ENCODE measurements at regions not wholly inside any gene's neighbourhood (a gene's known extent, or its start where the extent isn't known, plus 50 kb on each side); places are given as distances from the start of the nearest gene placed in this dataset.

DNA sequence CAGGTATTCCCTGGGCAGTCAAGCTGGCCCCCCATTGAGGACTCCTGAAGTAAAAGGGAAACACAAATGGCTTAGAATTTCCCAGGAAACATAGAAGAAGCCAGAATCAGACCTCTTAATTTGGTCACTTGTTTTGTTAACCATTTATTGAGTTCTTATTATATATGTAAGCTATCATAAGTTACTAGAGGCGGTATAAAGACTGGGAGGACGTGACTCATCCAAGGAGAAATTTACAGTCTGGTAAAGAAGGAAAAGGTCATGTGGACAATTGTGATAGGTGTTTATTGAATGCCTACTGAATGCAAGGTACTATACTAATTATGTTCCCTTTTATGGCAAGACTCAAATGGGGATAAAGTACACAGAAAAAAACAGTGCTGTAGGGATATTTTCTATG is 146.7 kb downstream of the DYRK2 start:
- Histone ChIP-seq H3K27me3 (no peaks in the 10 kb centered on the region), H3K79me2 (no peaks in the 10 kb centered on the region), H3K9me2 (replicated peaks; ENCODE audit: insufficient read depth) (no peaks in the 10 kb centered on the region), H3K27ac (no peak overlapping the region), H3K36me3 (replicated peaks; ENCODE audit: insufficient read depth, low read depth) (no peaks in the 10 kb centered on the region), H2AFZ (no peak overlapping the region), H3K4me3 (no peak overlapping the region), H3K4me2 (no peak overlapping the region), H4K20me1 (ENCODE audit: insufficient read depth, poor library complexity, severe bottlenecking) (no peaks in the 10 kb centered on the region), H3K9me3 (ENCODE audit: low read depth) (no peaks in the 10 kb centered on the region), H3K4me1 (ENCODE audit: insufficient read depth) (no peaks in the 10 kb centered on the region)
- peak; percentile 24 for DNase-seq (ENCODE audit: low spot score)
- no peak for TF ChIP-seq CTCF (IDR thresholded peaks at IDR 0.05; ENCODE audit: poor library complexity)
- TF ChIP-seq EZH2phosphoT487 (IDR thresholded peaks at IDR 0.05; ENCODE audit: low read depth, severe bottlenecking, unreplicated experiment): no peak
- TF ChIP-seq EZH2 (IDR thresholded peaks at IDR 0.05; ENCODE audit: borderline replicate concordance): no peak
- WGBS (ENCODE audit: low lambda C conversion rate, missing lambda C conversion rate): 76% methylated on average over 2 of the region's 2 CpGs

- H4K20me1 ChIP-seq (ENCODE audit: insufficient read depth, poor library complexity, severe bottlenecking): no peaks in the 10 kb centered on the region
- no peaks in the 10 kb centered on the region for H3K27me3 ChIP-seq
- TF ChIP-seq EZH2 (IDR thresholded peaks at IDR 0.05; ENCODE audit: borderline replicate concordance) (no peak), CTCF (IDR thresholded peaks at IDR 0.05; ENCODE audit: poor library complexity) (no peak), EZH2phosphoT487 (IDR thresholded peaks at IDR 0.05; ENCODE audit: low read depth, severe bottlenecking, unreplicated experiment) (no peak)
- H3K79me2 ChIP-seq: no peaks in the 10 kb centered on the region
- WGBS (ENCODE audit: low lambda C conversion rate, missing lambda C conversion rate): 96% methylated on average over 8 of the region's 8 CpGs
- no peaks in the 10 kb centered on the region for H3K4me1 ChIP-seq (ENCODE audit: insufficient read depth)
- DNase-seq (ENCODE audit: low spot score): no peak
- no peaks in the 10 kb centered on the region for H3K36me3 ChIP-seq (replicated peaks; ENCODE audit: insufficient read depth, low read depth)
- H3K4me2 ChIP-seq: no peak overlapping the region
- no peak overlapping the region for H3K27ac ChIP-seq
- no peaks in the 10 kb centered on the region for H3K9me2 ChIP-seq (replicated peaks; ENCODE audit: insufficient read depth)
- H3K9me3 ChIP-seq (ENCODE audit: low read depth): no peaks in the 10 kb centered on the region
- no peak overlapping the region for H2AFZ ChIP-seq
- H3K4me3 ChIP-seq: no peak overlapping the region
Measured at GRCh38 chr12:67797185-67797741, 148.7 kb downstream of the DYRK2 start.

GRCh38 chr12:67797753-67798152 is 149.2 kb downstream of the DYRK2 start:
- no peaks in the 10 kb centered on the region for H3K4me1 ChIP-seq (ENCODE audit: insufficient read depth)
- H3K27ac ChIP-seq: no peak overlapping the region
- no peak overlapping the region for H3K4me3 ChIP-seq

More at GRCh38 chr12:67797753-67798152, 149.2 kb downstream of the DYRK2 start:
- H3K9me2 ChIP-seq (replicated peaks; ENCODE audit: insufficient read depth): no peaks in the 10 kb centered on the region
- H3K36me3 ChIP-seq (replicated peaks; ENCODE audit: insufficient read depth, low read depth): no peaks in the 10 kb centered on the region
- DNase-seq (ENCODE audit: low spot score): no peak
- H3K4me2 ChIP-seq: no peak overlapping the region
- no peaks in the 10 kb centered on the region for H4K20me1 ChIP-seq (ENCODE audit: insufficient read depth, poor library complexity, severe bottlenecking)
- no peaks in the 10 kb centered on the region for H3K27me3 ChIP-seq
- no peaks in the 10 kb centered on the region for H3K79me2 ChIP-seq
- H2AFZ ChIP-seq: no peak overlapping the region
- TF ChIP-seq EZH2phosphoT487 (IDR thresholded peaks at IDR 0.05; ENCODE audit: low read depth, severe bottlenecking, unreplicated experiment) (no peak), CTCF (IDR thresholded peaks at IDR 0.05; ENCODE audit: poor library complexity) (no peak), EZH2 (IDR thresholded peaks at IDR 0.05; ENCODE audit: borderline replicate concordance) (no peak)
- no peaks in the 10 kb centered on the region for H3K9me3 ChIP-seq (ENCODE audit: low read depth)

All from hepatocyte (in vitro differentiated cells).